Sigmoid colon (tissue), 6 donors: ENCODE measurements at regions not wholly inside any gene's neighbourhood (a gene's known extent, or its start where the extent isn't known, plus 50 kb on each side); places are given as distances from the start of the nearest gene placed in this dataset.

ENCODE experiments used
- DNase-seq: peaks from one replicate; pipeline ENCODE4 v3.0.0-alpha.2; 2019
- H3K27ac ChIP-seq, 4 donors: fragments of 200-600 bp; sonication (generic); one replicate each; pipeline ENCODE4 v1.5.1; 2016 to 2019; ENCODE audit warnings: mild to moderate bottlenecking in 1 of 4
- H3K27me3 ChIP-seq, 3 donors: fragments of 200-600 bp; sonication (generic); one replicate each; pipeline ENCODE4 v1.5.1; 2019; ENCODE audit warnings: mild to moderate bottlenecking in 1 of 3
- H3K36me3 ChIP-seq, 4 donors: fragments of 200-600 bp; sonication (generic); one replicate each; pipeline ENCODE4 v1.5.1; 2016 to 2019
- H3K4me1 ChIP-seq, 4 donors: fragments of 200-600 bp; sonication (generic); one replicate each; pipeline ENCODE4 v1.5.1; 2017 to 2019
- H3K4me3 ChIP-seq, 4 donors: fragments of 200-600 bp; sonication (generic); one replicate each; pipeline ENCODE4 v1.5.1; 2017 to 2019; ENCODE audit warnings: mild to moderate bottlenecking in 2 of 4, moderate library complexity in 1 of 4
- H3K9me3 ChIP-seq, 4 donors: fragments of 200-600 bp in 3 of 4; sonication (generic) in 3 of 4; one replicate each; pipeline versions ENCODE4 v1.5.1 to v1.6.1; 2013 to 2019
- EP300 ChIP-seq, 4 donors: sonication (generic); formaldehyde crosslinking; IDR thresholded peaks; one replicate each; pipeline ENCODE4 v1.6.1; 2017; ENCODE audit warnings: antibody characterized with exemption in 4 of 4
- POLR2A ChIP-seq, 2 donors: fragments of 450-650 bp; IDR thresholded peaks; one replicate each; pipeline ENCODE4 v1.6.1; 2016; ENCODE audit warnings: antibody characterized with exemption in 2 of 2, mild to moderate bottlenecking in 2 of 2, moderate library complexity in 2 of 2
- POLR2AphosphoS5 ChIP-seq, 4 donors: sonication (generic); formaldehyde crosslinking; IDR thresholded peaks; one replicate each; pipeline ENCODE4 v1.6.1; 2017; ENCODE audit warnings: antibody characterized with exemption in 4 of 4
- WGBS, 2 donors: extraction: QIAGEN DNeasy Blood & Tissue Kit; methylation state at CpG; one replicate each; pipeline ENCODE4 v1.1.7; 2013; 5-methylcytosine and 5-hydroxymethylcytosine counted together
- intact Hi-C: fragments of 100-400 bp; cut with DNase I; formaldehyde crosslinking; loops from one replicate; pipeline ENCODE4 v1.15.1; 2023
- TF ChIP-seq, protein P1 (sequence below), 4 experiments: fragments of 450-650 bp in 3 of 4; fragments of 200-600 bp in 1 of 4; IDR thresholded peaks; one replicate each; pipeline ENCODE4 v1.5.1; 2016 to 2019; ENCODE audit warnings: antibody characterized with exemption in 4 of 4, mild to moderate bottlenecking in 3 of 4, moderate library complexity in 2 of 4
- donor health status: healthy with polysubstance abuse.
- donor health status: healthy.

DNA sequence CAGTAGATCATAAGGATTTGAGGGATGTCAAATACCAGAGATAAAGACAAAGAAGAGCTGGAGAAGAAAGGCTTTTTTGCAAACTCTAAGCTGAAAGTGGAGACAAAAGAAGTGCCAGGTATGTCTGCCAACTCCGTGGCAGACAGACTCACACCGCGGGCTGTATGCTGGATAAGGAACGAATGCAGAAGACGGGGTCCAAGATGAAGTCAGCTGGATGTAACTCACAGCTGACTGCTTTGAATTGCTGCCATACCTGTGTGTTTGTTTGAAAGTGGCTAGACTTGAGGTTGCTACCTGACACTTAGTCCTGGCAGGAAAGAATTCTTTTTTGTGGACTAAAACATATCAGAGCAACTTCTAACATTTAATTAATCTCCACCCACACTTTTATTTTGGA, 398.8 kb downstream of the DLEU7 start:
- TF ChIP-seq POLR2A (IDR thresholded peaks at IDR 0.05) (no peak), EP300 (IDR thresholded peaks at IDR 0.05) (no peak), POLR2AphosphoS5 (IDR thresholded peaks at IDR 0.05) (no peak)
- TF ChIP-seq, protein P1, sequence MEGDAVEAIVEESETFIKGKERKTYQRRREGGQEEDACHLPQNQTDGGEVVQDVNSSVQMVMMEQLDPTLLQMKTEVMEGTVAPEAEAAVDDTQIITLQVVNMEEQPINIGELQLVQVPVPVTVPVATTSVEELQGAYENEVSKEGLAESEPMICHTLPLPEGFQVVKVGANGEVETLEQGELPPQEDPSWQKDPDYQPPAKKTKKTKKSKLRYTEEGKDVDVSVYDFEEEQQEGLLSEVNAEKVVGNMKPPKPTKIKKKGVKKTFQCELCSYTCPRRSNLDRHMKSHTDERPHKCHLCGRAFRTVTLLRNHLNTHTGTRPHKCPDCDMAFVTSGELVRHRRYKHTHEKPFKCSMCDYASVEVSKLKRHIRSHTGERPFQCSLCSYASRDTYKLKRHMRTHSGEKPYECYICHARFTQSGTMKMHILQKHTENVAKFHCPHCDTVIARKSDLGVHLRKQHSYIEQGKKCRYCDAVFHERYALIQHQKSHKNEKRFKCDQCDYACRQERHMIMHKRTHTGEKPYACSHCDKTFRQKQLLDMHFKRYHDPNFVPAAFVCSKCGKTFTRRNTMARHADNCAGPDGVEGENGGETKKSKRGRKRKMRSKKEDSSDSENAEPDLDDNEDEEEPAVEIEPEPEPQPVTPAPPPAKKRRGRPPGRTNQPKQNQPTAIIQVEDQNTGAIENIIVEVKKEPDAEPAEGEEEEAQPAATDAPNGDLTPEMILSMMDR (IDR thresholded peaks at IDR 0.05): no peak
- intact Hi-C loops: no loop called here
- Histone ChIP-seq H3K27ac (no peak overlapping the region), H3K27me3 (no peaks in the 10 kb centered on the region), H3K4me3 (no peak overlapping the region), H3K9me3 (no peaks in the 10 kb centered on the region), H3K4me1 (peaks cover 0 to 10% (median 0%) of the 10 kb centered on the region in 4 donors), H3K36me3 (no peaks in the 10 kb centered on the region)
- no peak for DNase-seq
- 78 to 96% methylated on average over 5 of the region's 5 CpGs for WGBS, 2 donors

DNA sequence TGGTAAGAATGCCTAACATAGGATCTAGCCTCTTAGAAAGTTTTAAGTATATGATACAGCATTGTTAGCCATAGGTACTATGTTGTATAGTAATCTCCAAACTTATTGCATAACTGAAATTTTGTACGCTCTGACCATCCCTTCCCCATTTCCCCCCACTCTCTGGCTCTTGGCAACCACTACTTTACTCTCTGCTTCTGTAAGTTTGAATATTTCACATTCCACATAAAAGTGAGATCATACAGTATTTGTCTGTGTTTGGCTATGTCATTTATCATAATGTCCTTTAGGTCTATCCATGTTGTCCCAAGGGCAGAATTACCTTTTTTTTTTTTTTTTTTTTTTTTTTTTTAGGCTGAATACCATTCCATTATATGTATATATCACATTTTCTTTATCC, 396.9 kb downstream of the DLEU7 start:
- no peaks in the 10 kb centered on the region for H3K36me3 ChIP-seq
- TF ChIP-seq POLR2AphosphoS5 (IDR thresholded peaks at IDR 0.05) (no peak), POLR2A (IDR thresholded peaks at IDR 0.05) (no peak), EP300 (IDR thresholded peaks at IDR 0.05) (no peak)
- TF ChIP-seq, protein P1 (IDR thresholded peaks at IDR 0.05): no peak
- DNase-seq: no peak

DNA sequence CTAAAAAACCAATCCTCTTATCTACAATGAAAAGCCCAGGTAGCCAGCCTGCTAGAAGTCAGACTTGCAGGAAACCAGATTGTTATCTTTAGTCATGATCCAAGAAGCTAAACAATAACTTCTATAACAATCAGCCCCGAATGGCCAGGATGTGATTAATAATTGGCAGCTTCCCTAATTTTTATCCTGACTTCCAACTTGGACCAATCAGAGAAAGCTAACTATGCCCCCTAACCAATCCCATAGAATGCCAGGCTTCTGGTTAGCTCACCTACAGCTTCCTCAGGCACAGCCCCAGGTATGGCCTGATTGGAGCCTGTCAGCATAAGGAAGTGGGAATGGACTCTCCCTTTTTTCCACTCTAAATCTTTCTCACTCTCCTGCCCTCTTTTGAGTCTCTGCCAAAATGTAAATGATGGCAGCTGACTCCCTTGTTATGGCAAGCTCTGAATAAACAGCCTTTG, 394.9 kb downstream of the DLEU7 start:
- Histone ChIP-seq H3K9me3 (no peaks in the 10 kb centered on the region), H3K27ac (no peak overlapping the region), H3K4me3 (no peak overlapping the region), H3K27me3 (no peaks in the 10 kb centered on the region), H3K36me3 (no peaks in the 10 kb centered on the region), H3K4me1 (peaks cover 0 to 10% (median 0%) of the 10 kb centered on the region in 4 donors)
- TF ChIP-seq POLR2AphosphoS5 (IDR thresholded peaks at IDR 0.05): no peak
- no peak for TF ChIP-seq POLR2A (IDR thresholded peaks at IDR 0.05)
- TF ChIP-seq, protein P1 (IDR thresholded peaks at IDR 0.05): no peak
- TF ChIP-seq EP300 (IDR thresholded peaks at IDR 0.05): no peak
- 27 to 51% methylated on average over 1 of the region's 1 CpG for WGBS, 2 donors
- intact Hi-C loops: no loop called here
- DNase-seq: no peak

More for the DNA sequence above, 396.9 kb downstream of the DLEU7 start:
- no peaks in the 10 kb centered on the region for H3K9me3 ChIP-seq
- H3K4me1 ChIP-seq: peaks cover 0 to 10% (median 0%) of the 10 kb centered on the region in 4 donors
- H3K4me3 ChIP-seq: no peak overlapping the region
- no peak overlapping the region for H3K27ac ChIP-seq
- intact Hi-C loops: no loop called here
- H3K27me3 ChIP-seq: no peaks in the 10 kb centered on the region
- WGBS, 2 donors: 83 to 96% methylated on average over 1 of the region's 1 CpG

DNA sequence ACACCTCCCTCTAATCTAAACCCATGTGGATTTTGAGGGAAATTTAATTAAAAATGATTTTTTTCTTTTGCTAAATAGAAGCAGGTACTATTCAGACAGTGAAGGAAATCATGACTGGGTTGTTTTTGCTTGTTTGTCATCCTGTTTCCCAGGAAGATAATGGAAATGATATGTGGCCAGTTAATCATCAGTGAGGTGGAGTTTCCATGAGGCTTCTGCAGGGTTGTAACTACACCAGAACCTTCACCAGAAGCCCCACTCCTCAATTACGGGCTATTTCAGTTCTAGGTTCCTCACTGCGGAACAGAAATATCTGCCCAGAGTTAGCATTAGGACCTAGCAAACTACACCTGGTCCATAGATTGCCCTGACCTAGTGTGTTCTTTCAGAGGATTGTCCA, 394.0 kb downstream of the DLEU7 start:
- intact Hi-C loops: no loop called here
- DNase-seq: no peak
- Histone ChIP-seq H3K4me3 (no peak overlapping the region), H3K36me3 (no peaks in the 10 kb centered on the region), H3K4me1 (peaks cover 0 to 9% (median 0%) of the 10 kb centered on the region in 4 donors), H3K9me3 (no peaks in the 10 kb centered on the region), H3K27me3 (no peaks in the 10 kb centered on the region), H3K27ac (no peak overlapping the region)
- 94 to 100% methylated on average over 2 of the region's 2 CpGs for WGBS, 2 donors
- TF ChIP-seq POLR2AphosphoS5 (IDR thresholded peaks at IDR 0.05) (no peak), POLR2A (IDR thresholded peaks at IDR 0.05) (no peak), EP300 (IDR thresholded peaks at IDR 0.05) (no peak)
- TF ChIP-seq, protein P1 (IDR thresholded peaks at IDR 0.05): no peak

DNA sequence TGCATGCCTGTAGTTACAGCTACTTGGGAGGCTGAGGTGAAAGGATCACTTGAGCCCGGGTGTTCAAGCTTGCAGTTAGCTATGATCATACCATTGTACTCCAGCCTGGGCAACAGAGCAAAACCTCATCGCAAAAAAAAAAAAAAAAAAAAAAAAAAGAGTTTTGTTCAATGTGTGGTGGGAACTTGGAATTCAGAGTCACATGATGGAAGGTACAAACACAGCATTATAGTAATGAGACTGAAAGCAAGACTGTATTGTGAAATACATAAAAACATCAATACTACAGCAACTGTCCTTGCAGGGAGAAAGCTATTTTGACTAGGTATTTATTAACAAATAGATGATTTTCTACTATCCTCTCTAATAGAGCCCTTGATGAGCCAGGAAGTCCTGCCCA, 393.2 kb downstream of the DLEU7 start:
- H3K27me3 ChIP-seq: no peaks in the 10 kb centered on the region
- no peak for TF ChIP-seq POLR2A (IDR thresholded peaks at IDR 0.05)
- no peak for TF ChIP-seq EP300 (IDR thresholded peaks at IDR 0.05)
- TF ChIP-seq, protein P1 (IDR thresholded peaks at IDR 0.05): no peak
- TF ChIP-seq POLR2AphosphoS5 (IDR thresholded peaks at IDR 0.05): no peak
- no peak overlapping the region for H3K27ac ChIP-seq
- peaks cover 0 to 1% (median 0%) of the 10 kb centered on the region in 4 donors for H3K4me1 ChIP-seq
- H3K36me3 ChIP-seq: no peaks in the 10 kb centered on the region
- intact Hi-C loops: no loop called here
- no peak for DNase-seq
- no peaks in the 10 kb centered on the region for H3K9me3 ChIP-seq
- WGBS, 2 donors: 93 to 95% methylated on average over 2 of the region's 2 CpGs
- no peak overlapping the region for H3K4me3 ChIP-seq
